ENCODE measurements at regions not wholly inside any gene's neighbourhood (a gene's known extent, or its start where the extent isn't known, plus 50 kb on each side); places are given as distances from the start of the nearest gene placed in this dataset.

DNA sequence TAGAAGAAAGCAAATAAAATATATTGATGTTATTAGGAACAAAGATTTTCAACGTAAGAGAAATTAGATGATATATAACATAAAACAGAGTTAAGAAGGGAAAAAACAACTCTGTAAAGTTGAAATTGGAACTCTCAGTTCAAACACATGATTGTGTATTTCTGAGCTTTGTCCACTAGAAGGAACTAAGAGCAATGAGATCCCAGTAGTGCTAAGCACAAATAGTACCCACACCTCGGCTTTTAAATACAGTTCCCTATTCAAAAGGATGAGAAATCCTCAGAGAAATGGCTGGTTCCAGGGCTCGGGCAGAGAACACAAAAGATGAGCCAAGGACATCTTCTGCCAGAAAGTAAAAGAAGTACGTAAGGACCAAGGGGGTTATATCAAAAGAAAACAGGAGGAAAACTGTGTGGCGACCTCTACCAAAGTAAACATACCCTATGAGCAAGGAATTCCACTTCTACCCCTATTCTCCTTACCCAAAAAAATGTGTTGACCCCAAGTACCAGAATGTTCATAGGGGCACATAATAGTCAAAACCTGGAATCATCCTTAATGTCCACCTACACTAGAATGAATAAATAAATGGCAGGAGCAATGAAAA is 96.6 kb downstream of the SPTSSA start:
- Mint-ChIP-seq H3K9me3 (no peaks in the 10 kb centered on the region), H3K27ac (no peak overlapping the region), H3K36me3 (no peaks in the 10 kb centered on the region), H3K4me1 (peaks cover 10% of the 10 kb centered on the region), H3K27me3 (ENCODE audit: insufficient read depth, low read depth) (peaks cover 7% of the 10 kb centered on the region), H3K4me3 (no peak overlapping the region)
- Histone ChIP-seq H3K9ac (no peak overlapping the region), H3F3A (ENCODE audit: low read depth) (no peaks in the 10 kb centered on the region), H3K27ac (no peak overlapping the region), H3K4me3 (no peak overlapping the region), H3K9me3 (ENCODE audit: low read depth) (no peaks in the 10 kb centered on the region), H2AFZ (replicated peaks) (peak overlapping the region; percentile 62), H3K79me2 (ENCODE audit: low read depth) (no peaks in the 10 kb centered on the region), H3K27me3 (no peaks in the 10 kb centered on the region), H3K4me2 (no peak overlapping the region), H4K20me1 (ENCODE audit: low read depth) (no peaks in the 10 kb centered on the region), H3K36me3 (no peaks in the 10 kb centered on the region), H3K4me1 (peaks cover 5% of the 10 kb centered on the region)
- TF ChIP-seq EZH2 (IDR thresholded peaks at IDR 0.05) (no peak), EZH2phosphoT487 (IDR thresholded peaks at IDR 0.05) (no peak)
- TF ChIP-seq, protein P1, sequence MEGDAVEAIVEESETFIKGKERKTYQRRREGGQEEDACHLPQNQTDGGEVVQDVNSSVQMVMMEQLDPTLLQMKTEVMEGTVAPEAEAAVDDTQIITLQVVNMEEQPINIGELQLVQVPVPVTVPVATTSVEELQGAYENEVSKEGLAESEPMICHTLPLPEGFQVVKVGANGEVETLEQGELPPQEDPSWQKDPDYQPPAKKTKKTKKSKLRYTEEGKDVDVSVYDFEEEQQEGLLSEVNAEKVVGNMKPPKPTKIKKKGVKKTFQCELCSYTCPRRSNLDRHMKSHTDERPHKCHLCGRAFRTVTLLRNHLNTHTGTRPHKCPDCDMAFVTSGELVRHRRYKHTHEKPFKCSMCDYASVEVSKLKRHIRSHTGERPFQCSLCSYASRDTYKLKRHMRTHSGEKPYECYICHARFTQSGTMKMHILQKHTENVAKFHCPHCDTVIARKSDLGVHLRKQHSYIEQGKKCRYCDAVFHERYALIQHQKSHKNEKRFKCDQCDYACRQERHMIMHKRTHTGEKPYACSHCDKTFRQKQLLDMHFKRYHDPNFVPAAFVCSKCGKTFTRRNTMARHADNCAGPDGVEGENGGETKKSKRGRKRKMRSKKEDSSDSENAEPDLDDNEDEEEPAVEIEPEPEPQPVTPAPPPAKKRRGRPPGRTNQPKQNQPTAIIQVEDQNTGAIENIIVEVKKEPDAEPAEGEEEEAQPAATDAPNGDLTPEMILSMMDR (IDR thresholded peaks at IDR 0.05) = peak; percentile 44
- peak; percentile 11 for DNase-seq (ENCODE audit: low spot score)

DNA sequence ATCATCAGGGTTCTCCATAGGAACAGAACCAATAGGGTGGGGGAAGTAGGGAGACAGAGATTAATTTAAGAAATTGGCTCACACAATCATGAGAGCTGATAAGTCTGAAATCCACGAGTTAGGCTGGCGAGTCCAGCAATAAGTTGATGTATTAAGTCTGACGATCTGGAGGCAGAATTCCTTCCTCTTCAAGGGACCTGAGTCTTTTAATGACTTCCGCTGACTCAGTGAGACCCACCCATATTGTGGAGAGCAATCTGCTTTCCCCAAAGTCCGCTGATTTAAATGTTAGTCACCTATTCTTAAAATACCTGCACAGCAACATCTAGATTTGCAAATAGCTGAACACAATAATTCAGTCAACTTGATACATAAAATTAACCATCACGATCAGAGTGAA is 97.8 kb downstream of the SPTSSA start:
- Mint-ChIP-seq H3K4me3 (no peak overlapping the region), H3K27ac (no peak overlapping the region), H3K27me3 (ENCODE audit: insufficient read depth, low read depth) (no peaks in the 10 kb centered on the region), H3K9me3 (no peaks in the 10 kb centered on the region), H3K36me3 (no peaks in the 10 kb centered on the region), H3K4me1 (peaks cover 20% of the 10 kb centered on the region)
- Histone ChIP-seq H2AFZ (replicated peaks) (no peak overlapping the region), H3F3A (ENCODE audit: low read depth) (no peaks in the 10 kb centered on the region), H3K36me3 (no peaks in the 10 kb centered on the region), H3K4me2 (no peak overlapping the region), H3K27me3 (no peaks in the 10 kb centered on the region), H3K79me2 (ENCODE audit: low read depth) (no peaks in the 10 kb centered on the region), H3K4me3 (no peak overlapping the region), H4K20me1 (ENCODE audit: low read depth) (no peaks in the 10 kb centered on the region), H3K9ac (no peak overlapping the region), H3K4me1 (peaks cover 14% of the 10 kb centered on the region), H3K9me3 (ENCODE audit: low read depth) (no peaks in the 10 kb centered on the region), H3K27ac (no peak overlapping the region)
- TF ChIP-seq EZH2phosphoT487 (IDR thresholded peaks at IDR 0.05) (no peak), EZH2 (IDR thresholded peaks at IDR 0.05) (no peak)
- TF ChIP-seq, protein P1 (IDR thresholded peaks at IDR 0.05) = no peak
- DNase-seq (ENCODE audit: low spot score) = no peak

DNA sequence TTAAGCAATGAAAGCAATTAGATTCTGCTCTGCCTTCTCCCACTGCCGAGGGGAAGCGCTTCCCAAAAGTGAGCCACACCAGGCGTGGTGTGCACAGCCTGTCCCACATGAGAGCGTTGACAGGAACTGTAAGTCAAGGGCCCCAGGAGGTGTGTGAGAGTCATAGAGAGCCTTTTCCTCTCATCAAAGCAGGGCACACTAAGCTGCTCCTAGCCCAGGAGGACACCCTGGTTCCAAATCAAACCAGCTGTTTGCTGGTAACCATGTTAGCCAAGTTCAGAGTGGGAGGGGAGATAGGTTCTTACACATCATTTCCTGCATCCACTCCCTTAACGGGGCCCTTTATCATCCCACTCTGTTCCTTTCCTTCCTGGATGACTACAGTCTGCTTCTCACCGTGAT is 98.3 kb downstream of the SPTSSA start:
- H3K9me3 Mint-ChIP-seq = no peaks in the 10 kb centered on the region

More for the DNA sequence above, 98.3 kb downstream of the SPTSSA start:
- TF ChIP-seq, protein P1 (IDR thresholded peaks at IDR 0.05) = no peak
- TF ChIP-seq EZH2phosphoT487 (IDR thresholded peaks at IDR 0.05) = no peak
- TF ChIP-seq EZH2 (IDR thresholded peaks at IDR 0.05) = no peak
- Histone ChIP-seq H3K4me1 (peaks cover 14% of the 10 kb centered on the region), H3K27me3 (no peaks in the 10 kb centered on the region), H3K36me3 (no peaks in the 10 kb centered on the region), H3K4me3 (no peak overlapping the region), H3F3A (ENCODE audit: low read depth) (no peaks in the 10 kb centered on the region), H3K9ac (no peak overlapping the region), H3K4me2 (no peak overlapping the region), H4K20me1 (ENCODE audit: low read depth) (no peaks in the 10 kb centered on the region), H3K27ac (no peak overlapping the region), H2AFZ (replicated peaks) (no peak overlapping the region), H3K9me3 (ENCODE audit: low read depth) (no peaks in the 10 kb centered on the region), H3K79me2 (ENCODE audit: low read depth) (no peaks in the 10 kb centered on the region)
- DNase-seq (ENCODE audit: low spot score) = no peak
- Mint-ChIP-seq H3K27me3 (ENCODE audit: insufficient read depth, low read depth) (no peaks in the 10 kb centered on the region), H3K4me1 (peaks cover 16% of the 10 kb centered on the region), H3K27ac (no peak overlapping the region), H3K4me3 (no peak overlapping the region), H3K36me3 (no peaks in the 10 kb centered on the region)
